GM20000 (cell line): ENCODE measurements at regions not wholly inside any gene's neighbourhood (a gene's known extent, or its start where the extent isn't known, plus 50 kb on each side); places are given as distances from the start of the nearest gene placed in this dataset.

Source experiments
- DNase-seq: peaks from one replicate; pipeline ENCODE4 v3.0.0; 2012; ENCODE audit warnings: low spot score
- CTCF ChIP-seq: IDR thresholded peaks from 2 replicates; pipeline ENCODE4 v1.5.1; 2012; ENCODE audit warnings: mild to moderate bottlenecking, control low read depth; ENCODE audit errors: extremely low read depth, missing control alignments

GRCh38 chr18:39380186-39380725 is 1814.7 kb upstream of the CELF4 start:
- DNase-seq = no peak
- TF ChIP-seq CTCF = no peak

GRCh38 chr18:39375066-39375465 is 1809.5 kb upstream of the CELF4 start:
- no peak for TF ChIP-seq CTCF

GRCh38 chr18:39371996-39372395 is 1806.4 kb upstream of the CELF4 start:
- no peak for DNase-seq
- no peak for TF ChIP-seq CTCF

More at GRCh38 chr18:39375066-39375465, 1809.5 kb upstream of the CELF4 start:
- DNase-seq = no peak

- no peak for DNase-seq
- TF ChIP-seq CTCF = no peak
Observed at GRCh38 chr18:39366656-39367055, 1801.1 kb upstream of the CELF4 start.

- TF ChIP-seq CTCF = no peak
- no peak for DNase-seq
Observed at GRCh38 chr18:39365836-39366485, 1800.4 kb upstream of the CELF4 start.

GRCh38 chr18:39360072-39360471 is 1794.5 kb upstream of the CELF4 start:
- no peak for DNase-seq
- no peak for TF ChIP-seq CTCF

- TF ChIP-seq CTCF = no peak
- no peak for DNase-seq
Observed at GRCh38 chr18:39359636-39360035, 1794.0 kb upstream of the CELF4 start.
